Brain microvascular endothelial cell (primary cell): ENCODE measurements at regions not wholly inside any gene's neighbourhood (a gene's known extent, or its start where the extent isn't known, plus 50 kb on each side); places are given as distances from the start of the nearest gene placed in this dataset.

Experiments
- DNase-seq: peaks from one replicate; pipeline ENCODE4 v3.0.0-alpha.2; 2020
- H3K27ac ChIP-seq: fragments of 250-450 bp; sonication (Bioruptor Pico); 2 replicates; pipeline ENCODE4 v1.5.1; 2020; ENCODE audit warnings: mild to moderate bottlenecking, moderate library complexity
- H3K27me3 ChIP-seq: fragments of 250-450 bp; sonication (Bioruptor Pico); replicated peaks from 2 replicates; pipeline ENCODE4 v1.5.1; 2020; ENCODE audit warnings: mild to moderate bottlenecking
- H3K36me3 ChIP-seq: fragments of 250-450 bp; sonication (Bioruptor Pico); replicated peaks from 2 replicates; pipeline ENCODE4 v1.5.1; 2020; ENCODE audit warnings: mild to moderate bottlenecking
- H3K4me3 ChIP-seq: 2 replicates; pipeline ENCODE4 v1.5.1; 2011; ENCODE audit warnings: low read depth, mild to moderate bottlenecking, control low read depth, low read length, moderate library complexity
- in situ Hi-C: cut with HindIII; loops from 2 replicates; pipeline ENCODE4 v1.10.0; 2017; ENCODE audit warnings: low sequenced_read_pairs, low pct_ligation_motif_present
- TF ChIP-seq, protein P1 (sequence below): IDR thresholded peaks from 2 replicates; pipeline ENCODE4 v1.5.1; 2011; ENCODE audit warnings: low read depth, mild to moderate bottlenecking, moderate library complexity, low read length, control low read depth, inconsistent platforms; ENCODE audit errors: missing control alignments

DNA sequence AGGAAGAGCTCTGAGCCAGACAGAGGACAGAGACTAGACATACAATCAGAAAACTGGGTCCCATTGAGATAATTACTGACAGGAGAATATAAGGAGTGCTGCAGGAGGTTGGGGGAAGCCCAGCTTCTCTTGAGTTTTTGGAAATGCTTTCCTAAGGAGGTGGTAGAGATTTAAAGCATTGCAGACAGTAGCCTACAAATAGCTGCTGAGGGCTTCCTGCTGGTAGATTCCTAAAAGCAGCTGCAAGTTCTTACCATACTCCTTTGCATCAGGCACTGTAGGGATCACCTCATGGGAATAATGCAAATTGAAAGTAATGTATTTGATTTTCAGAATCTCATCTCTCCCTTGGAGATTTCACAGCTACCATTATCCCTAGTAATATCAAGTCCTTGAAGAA, 902.6 kb upstream of the GCFC2 start:
- Histone ChIP-seq H3K27me3 (no peaks in the 10 kb centered on the region), H3K27ac (no peak overlapping the region), H3K36me3 (no peaks in the 10 kb centered on the region), H3K4me3 (no peak overlapping the region)
- no peak for DNase-seq
- TF ChIP-seq, protein P1, sequence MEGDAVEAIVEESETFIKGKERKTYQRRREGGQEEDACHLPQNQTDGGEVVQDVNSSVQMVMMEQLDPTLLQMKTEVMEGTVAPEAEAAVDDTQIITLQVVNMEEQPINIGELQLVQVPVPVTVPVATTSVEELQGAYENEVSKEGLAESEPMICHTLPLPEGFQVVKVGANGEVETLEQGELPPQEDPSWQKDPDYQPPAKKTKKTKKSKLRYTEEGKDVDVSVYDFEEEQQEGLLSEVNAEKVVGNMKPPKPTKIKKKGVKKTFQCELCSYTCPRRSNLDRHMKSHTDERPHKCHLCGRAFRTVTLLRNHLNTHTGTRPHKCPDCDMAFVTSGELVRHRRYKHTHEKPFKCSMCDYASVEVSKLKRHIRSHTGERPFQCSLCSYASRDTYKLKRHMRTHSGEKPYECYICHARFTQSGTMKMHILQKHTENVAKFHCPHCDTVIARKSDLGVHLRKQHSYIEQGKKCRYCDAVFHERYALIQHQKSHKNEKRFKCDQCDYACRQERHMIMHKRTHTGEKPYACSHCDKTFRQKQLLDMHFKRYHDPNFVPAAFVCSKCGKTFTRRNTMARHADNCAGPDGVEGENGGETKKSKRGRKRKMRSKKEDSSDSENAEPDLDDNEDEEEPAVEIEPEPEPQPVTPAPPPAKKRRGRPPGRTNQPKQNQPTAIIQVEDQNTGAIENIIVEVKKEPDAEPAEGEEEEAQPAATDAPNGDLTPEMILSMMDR, result no peak
- in situ Hi-C loops, result no loop called here

DNA sequence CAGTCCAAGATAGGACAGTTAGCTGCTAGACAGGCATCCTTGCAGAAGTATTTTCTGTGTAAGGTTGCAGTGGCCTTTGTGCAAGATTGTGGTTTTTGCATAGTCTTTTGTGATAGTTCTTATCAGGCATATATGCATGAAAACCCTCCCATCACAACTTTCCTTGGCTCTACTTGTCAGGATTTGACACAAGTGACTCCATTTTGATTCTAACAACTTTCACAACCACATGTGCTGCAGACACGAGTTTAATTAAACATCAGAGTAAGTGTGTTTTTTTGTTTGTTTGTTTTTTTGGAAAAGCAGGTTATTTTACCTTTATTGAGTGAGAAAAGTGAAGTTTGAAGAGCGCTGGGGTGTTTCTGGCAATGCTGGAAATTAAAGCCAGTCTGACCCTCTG, 902.0 kb upstream of the GCFC2 start:
- in situ Hi-C loops, result no loop called here
- TF ChIP-seq, protein P1, result no peak
- Histone ChIP-seq H3K27ac (no peak overlapping the region), H3K4me3 (no peak overlapping the region), H3K27me3 (no peaks in the 10 kb centered on the region), H3K36me3 (no peaks in the 10 kb centered on the region)
- no peak for DNase-seq

DNA sequence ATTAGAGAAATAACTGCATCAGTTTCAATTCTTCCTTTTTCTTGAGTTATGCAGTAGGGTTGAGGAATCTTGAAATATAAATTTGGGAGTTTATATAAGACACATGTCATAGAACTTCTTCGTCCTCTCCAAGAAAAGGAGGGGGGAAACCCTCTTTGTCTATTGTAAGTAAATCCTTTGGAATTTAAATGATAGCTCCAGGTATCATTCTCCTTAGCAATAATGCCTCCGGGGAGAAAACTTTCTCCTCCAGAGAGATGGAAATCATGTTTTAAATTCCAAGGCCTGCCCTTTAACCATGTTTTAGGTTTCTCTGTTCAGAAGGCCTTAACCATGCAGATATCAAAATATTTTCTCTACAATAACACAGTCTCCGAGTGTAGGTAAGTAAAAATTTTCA, 899.7 kb upstream of the GCFC2 start:
- TF ChIP-seq, protein P1, result no peak
- Histone ChIP-seq H3K27ac (no peak overlapping the region), H3K27me3 (no peaks in the 10 kb centered on the region), H3K36me3 (no peaks in the 10 kb centered on the region), H3K4me3 (no peak overlapping the region)
- in situ Hi-C loops, result no loop called here
- DNase-seq, result no peak

DNA sequence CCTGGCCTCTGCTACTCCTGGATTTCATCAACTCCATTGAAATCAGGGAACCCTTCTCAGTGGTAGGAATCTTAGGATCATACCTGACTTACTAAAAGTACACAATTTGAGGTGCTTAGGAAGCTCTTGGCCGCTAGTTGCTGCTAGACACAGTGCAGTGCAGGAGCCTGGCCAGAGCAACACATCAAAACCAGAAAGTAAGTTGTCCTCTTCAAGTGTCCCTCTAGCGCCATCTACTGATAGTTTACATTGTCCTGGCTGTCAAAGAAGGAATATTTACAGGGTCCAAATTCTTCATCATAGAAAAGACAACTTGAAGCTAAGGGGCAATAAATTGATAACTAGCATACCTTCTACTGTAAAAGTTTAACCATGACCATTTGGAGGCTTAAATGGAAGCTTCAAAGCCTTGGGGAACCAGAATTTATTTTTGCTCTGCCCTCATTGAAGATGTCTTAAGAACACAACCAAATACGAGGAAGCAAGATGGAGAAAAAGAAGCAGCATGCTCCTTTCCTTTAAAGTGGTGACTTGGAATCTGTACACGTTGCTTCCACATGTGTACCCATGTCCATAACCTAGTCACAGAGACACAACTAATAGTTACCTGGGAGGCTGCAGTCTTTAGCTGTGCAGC, 889.1 kb upstream of the GCFC2 start:
- in situ Hi-C loops, result no loop called here
- no peak overlapping the region for H3K4me3 ChIP-seq
- DNase-seq, result peak; percentile 41
- no peak overlapping the region for H3K27ac ChIP-seq
- H3K27me3 ChIP-seq, result no peaks in the 10 kb centered on the region
- no peaks in the 10 kb centered on the region for H3K36me3 ChIP-seq
- TF ChIP-seq, protein P1, result peak; percentile 77

DNA sequence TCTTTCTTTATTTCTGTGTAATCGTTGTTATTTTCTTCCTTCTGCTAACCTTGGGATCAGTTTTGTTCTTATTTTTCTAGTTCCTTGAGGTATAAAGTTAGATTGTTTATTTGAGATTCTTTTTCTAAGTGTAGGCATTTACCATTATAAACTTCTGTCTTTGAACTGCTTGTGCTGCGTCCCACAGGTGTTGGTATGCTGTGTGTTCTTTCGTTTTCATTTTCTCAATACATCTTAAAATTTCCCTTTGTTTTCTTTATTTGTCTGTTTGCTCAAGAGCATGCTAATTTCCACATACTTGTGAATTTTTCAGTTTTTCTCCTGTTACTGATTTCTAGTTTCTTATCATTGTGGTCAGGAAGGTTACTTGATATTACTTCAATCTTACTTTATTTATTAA, 873.8 kb upstream of the GCFC2 start:
- no peaks in the 10 kb centered on the region for H3K36me3 ChIP-seq
- no peak overlapping the region for H3K4me3 ChIP-seq
- no peak for DNase-seq
- no peak overlapping the region for H3K27ac ChIP-seq
- TF ChIP-seq, protein P1, result no peak
- no peaks in the 10 kb centered on the region for H3K27me3 ChIP-seq
- in situ Hi-C loops, result no loop called here

DNA sequence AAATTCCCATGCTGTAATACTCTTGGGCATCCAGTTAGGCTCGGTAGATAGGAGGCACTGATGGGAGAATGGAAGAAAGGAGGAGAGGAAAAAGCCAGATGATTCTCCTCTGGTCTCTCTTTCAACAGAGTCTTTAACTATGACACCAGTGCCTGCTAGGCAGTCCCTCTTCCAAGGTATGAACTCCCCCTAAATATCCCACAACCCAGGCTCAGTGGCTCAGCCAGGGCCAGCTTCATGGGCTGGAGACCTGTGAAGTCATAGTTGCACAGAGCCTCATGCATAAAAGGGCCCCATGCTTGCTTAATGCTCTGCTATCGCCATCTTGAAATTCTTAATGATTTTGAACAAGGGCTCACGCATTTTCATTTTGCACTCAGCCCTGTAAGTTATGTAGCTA, 869.2 kb upstream of the GCFC2 start:
- TF ChIP-seq, protein P1, result no peak
- Histone ChIP-seq H3K4me3 (no peak overlapping the region), H3K36me3 (no peaks in the 10 kb centered on the region), H3K27ac (no peak overlapping the region), H3K27me3 (no peaks in the 10 kb centered on the region)
- in situ Hi-C loops, result no loop called here
- DNase-seq, result no peak
